SK-N-SH (cell line): ENCODE measurements at regions not wholly inside any gene's neighbourhood (a gene's known extent, or its start where the extent isn't known, plus 50 kb on each side); places are given as distances from the start of the nearest gene placed in this dataset.

ENCODE experiments used
- CTCF ChIA-PET: fragments of 300-600, 350-600 bp; formaldehyde crosslinking; extraction: SDS; loops from one replicate; lab custom pipeline; 2021; lab: Yijun Ruan, JAX
- POLR2A ChIA-PET: fragments of 350-600 bp; sonication (Branson Sonifier 250); formaldehyde crosslinking; extraction: SDS; loops from one replicate; lab custom pipeline; 2020; ENCODE audit warnings: antibody characterized with exemption, inconsistent platforms; lab: Yijun Ruan, JAX
- DNase-seq: peaks from one replicate; pipeline ENCODE4 v3.0.0; 2012
- H2AFZ ChIP-seq: fragments of 200-600 bp; sonication (generic); 2 replicates; pipeline ENCODE4 v1.8.1; 2016; ENCODE audit warnings: antibody characterized with exemption, mild to moderate bottlenecking, low read depth
- H3F3A ChIP-seq: fragments of 200-600 bp; sonication (generic); replicated peaks from 2 replicates; pipeline ENCODE3; 2016; ENCODE audit warnings: antibody characterized with exemption, mild to moderate bottlenecking; ENCODE audit not compliant: insufficient read depth
- H3K27ac ChIP-seq, 2 experiments: fragments of 200-500 bp in 1 of 2; fragments of 200-600 bp in 1 of 2; sonication (Bioruptor generic) in 1 of 2; sonication (generic), shearing (Covaris generic) in 1 of 2; 2 replicates each; pipeline versions ENCODE4 v1.5.1 to v1.6.1; 2014 to 2016; ENCODE audit warnings: low read depth in 2 of 2, inconsistent platforms in 1 of 2, low read length in 1 of 2, mild to moderate bottlenecking in 1 of 2, mixed read lengths in 1 of 2
- H3K27me3 ChIP-seq: fragments of 200-600 bp; sonication (generic), shearing (Covaris generic); 2 replicates; pipeline ENCODE4 v1.6.1; 2016; ENCODE audit warnings: mixed run types; ENCODE audit not compliant: insufficient read depth
- H3K36me3 ChIP-seq, 2 experiments: fragments of 200-500 bp in 1 of 2; fragments of 200-600 bp in 1 of 2; sonication (Bioruptor generic) in 1 of 2; sonication (generic) in 1 of 2; replicated peaks in 1 of 2; 2 replicates each; pipeline versions ENCODE3 to v1.5.1; 2014 to 2016; ENCODE audit warnings: low read length in 1 of 2, mild to moderate bottlenecking in 1 of 2; ENCODE audit not compliant: insufficient read depth in 2 of 2, control insufficient read depth in 1 of 2
- H3K4me1 ChIP-seq, 2 experiments: fragments of 200-500 bp in 1 of 2; fragments of 200-600 bp in 1 of 2; sonication (Bioruptor generic) in 1 of 2; sonication (generic), shearing (Covaris generic) in 1 of 2; 2 replicates each; pipeline versions ENCODE4 v1.5.1 to v1.6.1; 2014 to 2016; ENCODE audit warnings: low read depth in 1 of 2, low read length in 1 of 2, mixed run types in 1 of 2; ENCODE audit not compliant: insufficient read depth in 2 of 2, control insufficient read depth in 1 of 2
- H3K4me2 ChIP-seq: fragments of 200-600 bp; sonication (generic), shearing (Covaris generic); 2 replicates; pipeline ENCODE4 v1.6.1; 2017; ENCODE audit warnings: mixed run types
- H3K4me3 ChIP-seq, 2 experiments: fragments of 200-500 bp in 1 of 2; fragments of 200-600 bp in 1 of 2; sonication (Bioruptor generic) in 1 of 2; sonication (generic), shearing (Covaris generic) in 1 of 2; 2 replicates each; pipeline versions ENCODE4 v1.5.1 to v1.8.1; 2014 to 2016; ENCODE audit warnings: low read depth in 2 of 2, inconsistent platforms in 1 of 2, low read length in 1 of 2, mild to moderate bottlenecking in 1 of 2, mixed read lengths in 1 of 2, moderate library complexity in 1 of 2
- H3K79me2 ChIP-seq: fragments of 200-600 bp; sonication (generic); 2 replicates; pipeline ENCODE4 v1.8.1; 2017; ENCODE audit warnings: mild to moderate bottlenecking; ENCODE audit not compliant: insufficient read depth
- H3K9ac ChIP-seq: fragments of 200-600 bp; sonication (generic); 2 replicates; pipeline ENCODE4 v1.6.1; 2017; ENCODE audit warnings: mixed run types
- H3K9me2 ChIP-seq: fragments of 200-600 bp; sonication (generic); 2 replicates; pipeline ENCODE4 v1.6.1; 2017; ENCODE audit warnings: mixed run types
- H3K9me3 ChIP-seq: fragments of 200-600 bp; sonication (generic); 2 replicates; pipeline ENCODE4 v1.6.1; 2017; ENCODE audit warnings: mixed run types, mild to moderate bottlenecking, moderate library complexity
- H4K20me1 ChIP-seq: fragments of 200-600 bp; sonication (generic); 2 replicates; pipeline ENCODE4 v1.6.1; 2017; ENCODE audit warnings: mild to moderate bottlenecking, mixed run types; ENCODE audit not compliant: insufficient read depth
- EP300 ChIP-seq, 2 experiments: IDR thresholded peaks; 2 replicates each; pipeline versions ENCODE4 v1.4.0 to v1.6.1; 2012; ENCODE audit warnings: borderline replicate concordance in 1 of 2, low read depth in 1 of 2, low read length in 1 of 2
- EZH2phosphoT487 ChIP-seq: fragments of 200-600 bp; sonication (generic); IDR thresholded peaks from 2 replicates; pipeline ENCODE4 v1.6.1; 2017; ENCODE audit warnings: low read depth, mixed run types, mild to moderate bottlenecking, antibody characterized with exemption, moderate library complexity, borderline replicate concordance
- FOSL2 ChIP-seq: IDR thresholded peaks from 2 replicates; pipeline ENCODE4 v1.4.0; 2012; ENCODE audit warnings: low read depth, mild to moderate bottlenecking, moderate library complexity, borderline replicate concordance
- FOXJ3 ChIP-seq: sonication (generic); formaldehyde crosslinking; IDR thresholded peaks from 2 replicates; pipeline ENCODE4 v1.5.1; 2020; ENCODE audit warnings: mild to moderate bottlenecking, missing genetic modification reagents
- GABPA ChIP-seq: IDR thresholded peaks from 2 replicates; pipeline ENCODE4 v1.4.0; 2012; ENCODE audit warnings: low read depth, mild to moderate bottlenecking
- GATA2 ChIP-seq: sonication (generic); formaldehyde crosslinking; IDR thresholded peaks from 2 replicates; pipeline ENCODE4 v1.5.0; 2020; ENCODE audit warnings: mild to moderate bottlenecking, missing genetic modification reagents
- MXI1 ChIP-seq: IDR thresholded peaks from 2 replicates; pipeline ENCODE4 v1.6.1; 2012; ENCODE audit warnings: mild to moderate bottlenecking, low read depth, low read length, improper control_type of control experiment
- POLR2AphosphoS5 ChIP-seq: IDR thresholded peaks from 2 replicates; pipeline ENCODE4 v1.6.1; 2012; ENCODE audit warnings: low read depth, low read length
- TAF1 ChIP-seq: IDR thresholded peaks from 2 replicates; pipeline ENCODE4 v1.6.1; 2012; ENCODE audit warnings: low read depth, mild to moderate bottlenecking, low read length, moderate library complexity, borderline replicate concordance
- TCF12 ChIP-seq: IDR thresholded peaks from 2 replicates; pipeline ENCODE4 v1.4.0; 2012
- TEAD4 ChIP-seq: IDR thresholded peaks from 2 replicates; pipeline ENCODE4 v1.4.0; 2012; ENCODE audit warnings: mild to moderate bottlenecking, borderline replicate concordance; ENCODE audit not compliant: insufficient read depth
- WGBS: methylation state at CpG from one replicate; pipeline ENCODE4 v1.1.6; 2017; ENCODE audit warnings: low lambda C conversion rate; 5-methylcytosine and 5-hydroxymethylcytosine counted together
- TF ChIP-seq, protein P1 (sequence below): fragments of 150-350 bp; IDR thresholded peaks from 2 replicates; pipeline ENCODE4 v1.6.1; 2017; ENCODE audit warnings: antibody characterized with exemption, low read length, low read depth, borderline replicate concordance
- TF ChIP-seq, protein P2 (sequence below): IDR thresholded peaks from 2 replicates; pipeline ENCODE4 v1.4.0; 2012; ENCODE audit warnings: low read depth
- TF ChIP-seq, protein P3 (sequence below): fragments of 200-600 bp; sonication (generic); IDR thresholded peaks from 2 replicates; pipeline ENCODE4 v1.6.1; 2017; ENCODE audit warnings: antibody characterized with exemption, mild to moderate bottlenecking, moderate library complexity
- TF ChIP-seq, protein P4 (sequence below): IDR thresholded peaks from 2 replicates; pipeline ENCODE4 v1.6.1; 2012; ENCODE audit warnings: mild to moderate bottlenecking, low read depth, low read length, moderate library complexity
- TF ChIP-seq, protein P5 (sequence below): IDR thresholded peaks from 2 replicates; pipeline ENCODE4 v1.4.0; 2012; ENCODE audit warnings: low read depth, borderline replicate concordance

DNA sequence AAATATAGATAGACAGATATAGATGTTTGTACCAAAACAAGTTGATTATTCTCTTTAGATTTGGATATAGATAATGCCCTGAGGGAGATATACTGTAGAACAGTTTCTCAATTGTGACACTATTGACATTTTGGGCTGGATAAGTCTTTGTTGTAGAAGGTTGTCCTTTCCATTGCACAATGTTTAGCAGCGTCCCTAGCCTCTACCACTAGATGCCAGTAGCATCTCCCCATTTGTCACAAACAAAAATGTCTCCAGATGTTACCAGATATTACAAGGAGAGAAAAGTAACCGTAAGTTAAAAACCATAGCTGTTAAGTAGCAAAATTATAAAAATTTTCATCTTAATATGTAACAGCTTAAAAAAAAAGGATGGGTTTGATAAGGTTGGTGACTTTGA is 2595.3 kb downstream of the ARAP2 start (continued):
- TF ChIP-seq TAF1: no peak
- TF ChIP-seq, protein P1, sequence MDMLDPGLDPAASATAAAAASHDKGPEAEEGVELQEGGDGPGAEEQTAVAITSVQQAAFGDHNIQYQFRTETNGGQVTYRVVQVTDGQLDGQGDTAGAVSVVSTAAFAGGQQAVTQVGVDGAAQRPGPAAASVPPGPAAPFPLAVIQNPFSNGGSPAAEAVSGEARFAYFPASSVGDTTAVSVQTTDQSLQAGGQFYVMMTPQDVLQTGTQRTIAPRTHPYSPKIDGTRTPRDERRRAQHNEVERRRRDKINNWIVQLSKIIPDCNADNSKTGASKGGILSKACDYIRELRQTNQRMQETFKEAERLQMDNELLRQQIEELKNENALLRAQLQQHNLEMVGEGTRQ: no peak
- TF ChIP-seq, all 33 proteins: peak for 3

DNA sequence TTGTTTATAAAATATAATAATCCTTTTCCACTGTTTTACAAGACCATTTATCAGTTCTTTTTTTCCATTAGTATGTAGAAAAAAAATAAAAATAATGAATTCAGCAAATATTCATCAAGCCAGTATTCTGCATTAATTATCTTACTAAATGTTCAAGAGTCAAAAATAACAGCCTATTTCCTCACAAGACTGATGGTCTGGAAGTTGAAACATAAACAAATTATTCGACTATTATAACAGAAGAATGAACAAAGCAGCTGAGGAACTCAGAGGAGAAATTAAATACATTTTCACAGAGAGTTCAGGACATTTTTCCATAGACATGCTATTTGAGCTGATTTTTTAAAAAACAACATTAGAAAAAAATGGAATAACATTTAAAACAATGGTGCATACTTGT is 2594.8 kb downstream of the ARAP2 start:
- CTCF ChIA-PET: interaction anchor here (0.6 to 3.5 kb wide), 6 partner anchors 9 to 959 kb away, joined by 3 to 15 read pairs (median 3); no protein-coding TSS in a partner anchor
- POLR2A ChIA-PET: no interaction called here
- Histone ChIP-seq H3K4me1 (no peaks in the 10 kb centered on the region), H3K27me3 (no peaks in the 10 kb centered on the region), H3K4me2 (no peak overlapping the region), H3K9ac (no peak overlapping the region), H3K27ac (no peak overlapping the region), H3F3A (no peaks in the 10 kb centered on the region), H3K36me3 (no peaks in the 10 kb centered on the region), H3K4me3 (no peak overlapping the region), H4K20me1 (no peaks in the 10 kb centered on the region), H3K9me2 (no peaks in the 10 kb centered on the region), H3K9me3 (no peaks in the 10 kb centered on the region), H3K79me2 (no peaks in the 10 kb centered on the region), H2AFZ (no peak overlapping the region)
- 0% methylated on average over 1 of the region's 1 CpG for WGBS
- TF ChIP-seq EP300 (IDR thresholded peaks at IDR 0.05; ENCODE audit: borderline replicate concordance in 1 of 2, low read depth in 1 of 2, low read length in 1 of 2): no peak
- TF ChIP-seq FOSL2: no peak
- no peak for TF ChIP-seq GATA2 (CRISPR knock-in tag)
- no peak for TF ChIP-seq TEAD4
- no peak for TF ChIP-seq EZH2phosphoT487
- no peak for DNase-seq

DNA sequence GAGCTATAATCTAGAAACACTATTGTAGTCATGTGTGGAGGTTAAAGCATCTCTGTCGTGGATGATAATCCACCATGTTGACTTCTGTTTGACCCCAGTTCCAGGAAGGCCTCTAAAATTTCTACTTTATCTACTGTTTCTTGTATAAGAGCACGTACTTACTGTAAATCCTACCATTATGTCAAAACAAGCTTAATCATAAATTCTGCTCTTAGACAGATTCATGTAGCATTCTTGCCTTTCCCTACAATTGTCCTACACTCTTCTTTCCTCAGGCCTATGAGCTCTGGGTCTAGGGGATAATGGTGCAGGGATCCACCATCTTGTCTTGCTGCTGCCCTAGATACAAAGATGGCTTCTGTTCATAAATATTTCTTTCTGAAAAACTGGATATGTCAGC is 2594.3 kb downstream of the ARAP2 start:
- Histone ChIP-seq H3F3A (no peaks in the 10 kb centered on the region), H3K27me3 (no peaks in the 10 kb centered on the region), H3K4me1 (no peaks in the 10 kb centered on the region), H3K9ac (no peak overlapping the region), H2AFZ (no peak overlapping the region), H3K9me3 (no peaks in the 10 kb centered on the region), H3K27ac (no peak overlapping the region), H3K4me3 (no peak overlapping the region), H3K9me2 (no peaks in the 10 kb centered on the region), H4K20me1 (no peaks in the 10 kb centered on the region), H3K36me3 (no peaks in the 10 kb centered on the region), H3K4me2 (no peak overlapping the region), H3K79me2 (no peaks in the 10 kb centered on the region)
- ChIA-PET POLR2A (no interaction called here), CTCF (interaction anchor here (0.7 to 3.5 kb wide), 4 partner anchors 9 to 772 kb away, joined by 3 to 15 read pairs (median 8); no protein-coding TSS in a partner anchor)
- WGBS: 42% methylated on average over 2 of the region's 2 CpGs
- no peak for DNase-seq
- TF ChIP-seq GABPA: no peak
- TF ChIP-seq, protein P2, sequence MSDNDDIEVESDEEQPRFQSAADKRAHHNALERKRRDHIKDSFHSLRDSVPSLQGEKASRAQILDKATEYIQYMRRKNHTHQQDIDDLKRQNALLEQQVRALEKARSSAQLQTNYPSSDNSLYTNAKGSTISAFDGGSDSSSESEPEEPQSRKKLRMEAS: no peak
- TF ChIP-seq FOXJ3 (CRISPR knock-in tag): no peak
- TF ChIP-seq GATA2 (CRISPR knock-in tag): no peak
- TF ChIP-seq EZH2phosphoT487: no peak
- TF ChIP-seq, protein P3, sequence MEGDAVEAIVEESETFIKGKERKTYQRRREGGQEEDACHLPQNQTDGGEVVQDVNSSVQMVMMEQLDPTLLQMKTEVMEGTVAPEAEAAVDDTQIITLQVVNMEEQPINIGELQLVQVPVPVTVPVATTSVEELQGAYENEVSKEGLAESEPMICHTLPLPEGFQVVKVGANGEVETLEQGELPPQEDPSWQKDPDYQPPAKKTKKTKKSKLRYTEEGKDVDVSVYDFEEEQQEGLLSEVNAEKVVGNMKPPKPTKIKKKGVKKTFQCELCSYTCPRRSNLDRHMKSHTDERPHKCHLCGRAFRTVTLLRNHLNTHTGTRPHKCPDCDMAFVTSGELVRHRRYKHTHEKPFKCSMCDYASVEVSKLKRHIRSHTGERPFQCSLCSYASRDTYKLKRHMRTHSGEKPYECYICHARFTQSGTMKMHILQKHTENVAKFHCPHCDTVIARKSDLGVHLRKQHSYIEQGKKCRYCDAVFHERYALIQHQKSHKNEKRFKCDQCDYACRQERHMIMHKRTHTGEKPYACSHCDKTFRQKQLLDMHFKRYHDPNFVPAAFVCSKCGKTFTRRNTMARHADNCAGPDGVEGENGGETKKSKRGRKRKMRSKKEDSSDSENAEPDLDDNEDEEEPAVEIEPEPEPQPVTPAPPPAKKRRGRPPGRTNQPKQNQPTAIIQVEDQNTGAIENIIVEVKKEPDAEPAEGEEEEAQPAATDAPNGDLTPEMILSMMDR: no peak
- TF ChIP-seq, protein P4, sequence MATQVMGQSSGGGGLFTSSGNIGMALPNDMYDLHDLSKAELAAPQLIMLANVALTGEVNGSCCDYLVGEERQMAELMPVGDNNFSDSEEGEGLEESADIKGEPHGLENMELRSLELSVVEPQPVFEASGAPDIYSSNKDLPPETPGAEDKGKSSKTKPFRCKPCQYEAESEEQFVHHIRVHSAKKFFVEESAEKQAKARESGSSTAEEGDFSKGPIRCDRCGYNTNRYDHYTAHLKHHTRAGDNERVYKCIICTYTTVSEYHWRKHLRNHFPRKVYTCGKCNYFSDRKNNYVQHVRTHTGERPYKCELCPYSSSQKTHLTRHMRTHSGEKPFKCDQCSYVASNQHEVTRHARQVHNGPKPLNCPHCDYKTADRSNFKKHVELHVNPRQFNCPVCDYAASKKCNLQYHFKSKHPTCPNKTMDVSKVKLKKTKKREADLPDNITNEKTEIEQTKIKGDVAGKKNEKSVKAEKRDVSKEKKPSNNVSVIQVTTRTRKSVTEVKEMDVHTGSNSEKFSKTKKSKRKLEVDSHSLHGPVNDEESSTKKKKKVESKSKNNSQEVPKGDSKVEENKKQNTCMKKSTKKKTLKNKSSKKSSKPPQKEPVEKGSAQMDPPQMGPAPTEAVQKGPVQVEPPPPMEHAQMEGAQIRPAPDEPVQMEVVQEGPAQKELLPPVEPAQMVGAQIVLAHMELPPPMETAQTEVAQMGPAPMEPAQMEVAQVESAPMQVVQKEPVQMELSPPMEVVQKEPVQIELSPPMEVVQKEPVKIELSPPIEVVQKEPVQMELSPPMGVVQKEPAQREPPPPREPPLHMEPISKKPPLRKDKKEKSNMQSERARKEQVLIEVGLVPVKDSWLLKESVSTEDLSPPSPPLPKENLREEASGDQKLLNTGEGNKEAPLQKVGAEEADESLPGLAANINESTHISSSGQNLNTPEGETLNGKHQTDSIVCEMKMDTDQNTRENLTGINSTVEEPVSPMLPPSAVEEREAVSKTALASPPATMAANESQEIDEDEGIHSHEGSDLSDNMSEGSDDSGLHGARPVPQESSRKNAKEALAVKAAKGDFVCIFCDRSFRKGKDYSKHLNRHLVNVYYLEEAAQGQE: no peak
- no peak for TF ChIP-seq TCF12
- TF ChIP-seq, protein P5, sequence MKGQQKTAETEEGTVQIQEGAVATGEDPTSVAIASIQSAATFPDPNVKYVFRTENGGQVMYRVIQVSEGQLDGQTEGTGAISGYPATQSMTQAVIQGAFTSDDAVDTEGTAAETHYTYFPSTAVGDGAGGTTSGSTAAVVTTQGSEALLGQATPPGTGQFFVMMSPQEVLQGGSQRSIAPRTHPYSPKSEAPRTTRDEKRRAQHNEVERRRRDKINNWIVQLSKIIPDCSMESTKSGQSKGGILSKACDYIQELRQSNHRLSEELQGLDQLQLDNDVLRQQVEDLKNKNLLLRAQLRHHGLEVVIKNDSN: no peak
- TF ChIP-seq POLR2AphosphoS5: no peak
- no peak for TF ChIP-seq MXI1
- TF ChIP-seq TAF1: no peak
- TF ChIP-seq, protein P1: no peak
